GM06990 (cell line): ENCODE measurements at regions not wholly inside any gene's neighbourhood (a gene's known extent, or its start where the extent isn't known, plus 50 kb on each side); places are given as distances from the start of the nearest gene placed in this dataset.

Experiments
- DNase-seq: peaks from one replicate; pipeline ENCODE4 v3.0.0-alpha.2; 2011; ENCODE audit not compliant: insufficient read length; ENCODE audit errors: extremely low read depth
- H3K27me3 ChIP-seq: replicated peaks from 2 replicates; pipeline ENCODE4 v1.6.0; 2011; ENCODE audit warnings: low read length; ENCODE audit not compliant: control insufficient read depth, insufficient read depth
- H3K36me3 ChIP-seq: 2 replicates; pipeline ENCODE4 v1.5.1; 2011; ENCODE audit warnings: low read length; ENCODE audit not compliant: control insufficient read depth, insufficient read depth
- H3K4me3 ChIP-seq: replicated peaks from 2 replicates; pipeline ENCODE4 v1.5.1; 2011; ENCODE audit warnings: low read depth, mild to moderate bottlenecking, control low read depth, low read length
- TF ChIP-seq, protein P1 (sequence below): IDR thresholded peaks from 2 replicates; pipeline ENCODE4 v1.5.1; 2011; ENCODE audit warnings: low read length, control low read depth, mild to moderate bottlenecking, inconsistent platforms; ENCODE audit not compliant: insufficient read depth, poor library complexity, severe bottlenecking

DNA sequence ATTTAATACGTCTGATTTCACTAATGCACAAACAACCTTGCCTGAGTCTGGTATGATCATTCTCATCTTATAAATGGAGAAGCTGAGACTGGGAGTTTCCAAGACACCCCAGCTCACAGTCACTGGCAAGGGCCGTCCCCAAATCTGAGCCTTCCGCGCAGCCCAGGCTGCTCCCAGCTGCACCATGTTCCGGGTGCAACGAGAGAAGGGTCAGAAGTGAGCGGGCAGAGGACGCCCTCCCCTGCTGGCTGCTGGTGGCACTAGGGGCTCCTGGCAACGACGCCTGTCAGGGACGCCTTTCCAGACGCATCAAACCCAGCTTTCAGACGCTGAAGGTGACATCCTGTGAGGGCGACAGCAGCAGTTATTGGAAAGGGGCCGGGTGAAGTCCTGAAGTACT lies 115.3 kb upstream of the PROKR2 start:
- Histone ChIP-seq H3K27me3 (no peaks in the 10 kb centered on the region; the same call in none of the 2 replicates), H3K4me3 (no peak overlapping the region), H3K36me3 (no peaks in the 10 kb centered on the region)
- TF ChIP-seq, protein P1, sequence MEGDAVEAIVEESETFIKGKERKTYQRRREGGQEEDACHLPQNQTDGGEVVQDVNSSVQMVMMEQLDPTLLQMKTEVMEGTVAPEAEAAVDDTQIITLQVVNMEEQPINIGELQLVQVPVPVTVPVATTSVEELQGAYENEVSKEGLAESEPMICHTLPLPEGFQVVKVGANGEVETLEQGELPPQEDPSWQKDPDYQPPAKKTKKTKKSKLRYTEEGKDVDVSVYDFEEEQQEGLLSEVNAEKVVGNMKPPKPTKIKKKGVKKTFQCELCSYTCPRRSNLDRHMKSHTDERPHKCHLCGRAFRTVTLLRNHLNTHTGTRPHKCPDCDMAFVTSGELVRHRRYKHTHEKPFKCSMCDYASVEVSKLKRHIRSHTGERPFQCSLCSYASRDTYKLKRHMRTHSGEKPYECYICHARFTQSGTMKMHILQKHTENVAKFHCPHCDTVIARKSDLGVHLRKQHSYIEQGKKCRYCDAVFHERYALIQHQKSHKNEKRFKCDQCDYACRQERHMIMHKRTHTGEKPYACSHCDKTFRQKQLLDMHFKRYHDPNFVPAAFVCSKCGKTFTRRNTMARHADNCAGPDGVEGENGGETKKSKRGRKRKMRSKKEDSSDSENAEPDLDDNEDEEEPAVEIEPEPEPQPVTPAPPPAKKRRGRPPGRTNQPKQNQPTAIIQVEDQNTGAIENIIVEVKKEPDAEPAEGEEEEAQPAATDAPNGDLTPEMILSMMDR: no peak
- no peak for DNase-seq

DNA sequence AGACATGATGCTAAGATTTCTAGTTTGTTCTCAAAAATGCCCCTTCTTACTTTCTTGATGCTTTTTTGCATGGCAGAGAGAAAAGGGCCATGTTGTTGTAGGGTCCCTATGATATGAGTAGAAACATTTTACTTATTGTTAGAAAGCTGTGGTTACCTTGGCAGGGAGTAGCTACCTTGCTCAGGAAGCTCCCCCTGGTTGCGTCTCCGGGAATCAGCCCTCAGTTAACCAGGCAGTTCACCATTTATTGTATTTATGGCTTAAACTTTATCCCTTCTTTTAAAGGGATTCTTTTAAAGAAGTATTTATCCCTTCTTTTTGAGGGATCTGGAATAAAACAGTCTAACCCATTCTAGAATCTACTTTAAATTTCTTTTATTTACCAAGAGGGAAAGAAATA lies 113.9 kb upstream of the PROKR2 start:
- DNase-seq: no peak
- Histone ChIP-seq H3K27me3 (no peaks in the 10 kb centered on the region; the same call in none of the 2 replicates), H3K36me3 (no peaks in the 10 kb centered on the region), H3K4me3 (no peak overlapping the region)
- TF ChIP-seq, protein P1: no peak

DNA sequence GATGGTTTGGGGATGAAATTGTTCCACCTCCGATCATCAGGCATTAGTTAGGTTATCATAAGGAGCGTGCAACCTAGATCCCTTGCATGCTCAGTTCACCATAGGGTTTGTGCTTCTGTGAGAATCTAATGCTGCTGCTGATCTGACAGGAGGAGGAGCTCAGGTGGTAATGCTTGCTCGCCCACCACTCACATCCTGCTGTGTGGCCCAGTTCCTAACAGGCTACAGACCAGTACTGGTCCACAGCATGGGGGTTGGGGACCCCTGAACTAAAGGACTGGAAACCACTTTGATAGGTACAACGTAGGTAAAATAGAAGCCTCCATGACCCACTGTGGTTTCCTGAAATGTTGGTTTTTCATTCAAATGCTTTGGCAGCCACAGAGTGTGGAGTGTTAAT lies 109.3 kb upstream of the PROKR2 start:
- DNase-seq: no peak
- no peaks in the 10 kb centered on the region for H3K27me3 ChIP-seq
- H3K36me3 ChIP-seq: no peaks in the 10 kb centered on the region
- TF ChIP-seq, protein P1: no peak
- no peak overlapping the region for H3K4me3 ChIP-seq

DNA sequence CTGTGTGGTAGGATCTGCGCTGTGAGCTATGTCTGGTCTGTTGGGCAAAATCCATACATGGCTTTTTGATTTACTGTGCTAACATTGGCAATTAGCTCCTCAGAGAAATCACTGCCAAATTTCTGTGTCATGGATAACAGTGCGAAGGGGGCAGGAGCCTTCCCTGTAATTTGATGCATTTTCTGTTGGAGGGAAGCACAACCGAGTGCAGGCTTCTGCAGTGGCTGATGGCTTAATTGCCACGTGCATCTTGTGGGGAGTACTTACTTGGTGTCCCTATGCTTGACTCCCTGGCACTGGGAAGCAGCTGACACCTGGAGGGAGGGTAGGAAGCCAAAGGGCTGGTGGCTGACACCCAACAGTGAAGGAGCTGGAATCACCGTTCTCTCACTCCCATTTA lies 99.3 kb upstream of the PROKR2 start:
- no peaks in the 10 kb centered on the region for H3K27me3 ChIP-seq
- H3K4me3 ChIP-seq: no peak overlapping the region
- TF ChIP-seq, protein P1: no peak
- DNase-seq: no peak
- H3K36me3 ChIP-seq: no peaks in the 10 kb centered on the region

DNA sequence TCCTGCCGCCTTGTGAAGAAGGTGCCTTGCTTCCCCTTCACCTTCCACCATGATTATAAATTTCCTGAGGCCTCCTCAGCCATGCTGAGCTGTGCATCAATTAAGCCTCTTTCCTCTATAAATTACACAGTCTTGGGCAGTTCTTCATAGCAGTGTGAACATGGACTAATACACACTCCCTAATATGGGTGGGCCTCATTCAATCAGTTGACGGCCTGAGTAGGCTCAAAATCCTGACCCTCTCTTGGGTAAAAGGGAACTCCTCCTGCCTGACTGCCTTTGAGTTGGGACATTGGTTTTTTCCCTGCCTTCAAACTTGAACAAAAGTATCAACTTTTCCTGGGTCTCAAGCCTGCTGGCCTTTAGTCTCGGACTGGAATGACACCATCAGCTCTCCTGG lies 96.6 kb upstream of the PROKR2 start:
- no peak for DNase-seq
- TF ChIP-seq, protein P1: no peak
- H3K27me3 ChIP-seq: no peaks in the 10 kb centered on the region

DNA sequence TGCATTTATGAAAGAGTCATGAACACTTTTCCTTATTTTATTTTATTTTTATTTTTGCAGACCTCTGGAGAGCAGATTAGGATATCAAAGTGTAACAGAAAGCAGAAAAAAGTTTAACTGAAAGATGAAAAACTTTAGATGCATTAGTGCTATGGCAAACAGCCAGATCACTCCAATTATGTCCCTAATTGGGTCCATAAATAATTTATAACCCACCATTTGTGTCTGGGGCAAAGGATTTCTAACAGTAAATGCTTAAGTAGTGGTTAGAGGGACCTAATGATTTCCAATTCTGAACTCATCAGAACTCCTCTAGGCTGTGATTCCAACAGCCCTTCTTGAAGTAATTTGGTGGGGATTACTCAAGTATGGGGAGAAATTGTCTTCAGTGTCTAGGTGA lies 93.7 kb upstream of the PROKR2 start:
- no peak for DNase-seq
- no peaks in the 10 kb centered on the region for H3K36me3 ChIP-seq
- no peaks in the 10 kb centered on the region for H3K27me3 ChIP-seq
- TF ChIP-seq, protein P1: no peak
- no peak overlapping the region for H3K4me3 ChIP-seq

More for the DNA sequence above, 96.6 kb upstream of the PROKR2 start:
- Histone ChIP-seq H3K4me3 (no peak overlapping the region), H3K36me3 (no peaks in the 10 kb centered on the region)
